PC-3 (cell line): ENCODE measurements at regions not wholly inside any gene's neighbourhood (a gene's known extent, or its start where the extent isn't known, plus 50 kb on each side); places are given as distances from the start of the nearest gene placed in this dataset.

Source experiments
- ATAC-seq: fragments of 200-7000 bp; cut with Tn5 transposase; 2 replicates; pipeline ENCODE4 v1.9.1; 2020; ENCODE audit warnings: mild to moderate bottlenecking, moderate library complexity
- BruUV-seq: library from RNA; stranded (reverse); fragments of 400-500 nt; replicated peaks from 2 replicates; lab custom pipeline; 2021; lab: Mats Ljungman, UMichigan
- CTCF ChIA-PET: fragments of 300-600 bp; sonication (Branson Sonifier 250); formaldehyde crosslinking; loops from one replicate; lab custom pipeline; 2022; ENCODE audit warnings: antibody characterized with exemption; lab: Charles Lee
- POLR2A ChIA-PET: fragments of 300-600 bp; sonication (Branson Sonifier 250); formaldehyde crosslinking; loops from one replicate; lab custom pipeline; 2022; ENCODE audit warnings: antibody characterized with exemption; ENCODE audit not compliant: unreplicated experiment; lab: Charles Lee
- DNase-seq: peaks from one replicate; pipeline ENCODE4 v3.0.0-alpha.2; 2015
- H2AFZ ChIP-seq: fragments of 300-600 bp; sonication (generic); 2 replicates; pipeline ENCODE4 v1.6.0; 2016; ENCODE audit warnings: antibody characterized with exemption, low read length
- H3F3A ChIP-seq: fragments of 300-600 bp; sonication (generic); one replicate; pipeline ENCODE4 v1.6.0; 2017; ENCODE audit warnings: antibody characterized with exemption, low read length, control low read depth, mild to moderate bottlenecking; ENCODE audit not compliant: unreplicated experiment
- H3K27ac ChIP-seq: fragments of 300-600 bp; sonication (generic); 2 replicates; pipeline ENCODE4 v1.5.1; 2016; ENCODE audit warnings: mild to moderate bottlenecking, low read length
- H3K27me3 ChIP-seq: fragments of 300-600 bp; sonication (generic); 2 replicates; pipeline ENCODE4 v1.6.1; 2016; ENCODE audit warnings: low read length, mixed read lengths
- H3K36me3 ChIP-seq: fragments of 300-600 bp; sonication (generic); 2 replicates; pipeline ENCODE4 v1.6.1; 2016; ENCODE audit warnings: low read depth, mixed run types, low read length, mixed read lengths
- H3K4me1 ChIP-seq: fragments of 300-600 bp; sonication (generic); 2 replicates; pipeline ENCODE4 v1.5.1; 2016; ENCODE audit warnings: low read length; ENCODE audit not compliant: insufficient read depth
- H3K4me2 ChIP-seq: fragments of 300-600 bp; sonication (generic); 2 replicates; pipeline ENCODE4 v1.6.0; 2016; ENCODE audit warnings: low read length
- H3K4me3 ChIP-seq: fragments of 300-600 bp; sonication (generic); 2 replicates; pipeline ENCODE4 v1.5.1; 2016; ENCODE audit warnings: mild to moderate bottlenecking, low read length, mixed read lengths
- H3K79me2 ChIP-seq: fragments of 300-600 bp; sonication (generic); 2 replicates; pipeline ENCODE4 v1.6.1; 2017; ENCODE audit warnings: low read length, mixed read lengths
- H3K9ac ChIP-seq: fragments of 300-600 bp; sonication (generic); 2 replicates; pipeline ENCODE4 v1.6.0; 2016; ENCODE audit warnings: mild to moderate bottlenecking, low read length
- H3K9me2 ChIP-seq: fragments of 300-600 bp; sonication (generic); replicated peaks from 2 replicates; pipeline ENCODE4 v1.6.1; 2016; ENCODE audit warnings: mixed run types, low read length, mixed read lengths
- H3K9me3 ChIP-seq: fragments of 300-600 bp; sonication (generic); 2 replicates; pipeline ENCODE4 v1.6.1; 2016; ENCODE audit warnings: low read length, mixed read lengths
- H4K20me1 ChIP-seq: fragments of 300-600 bp; sonication (generic); 2 replicates; pipeline ENCODE4 v1.6.1; 2016; ENCODE audit warnings: low read length, mixed read lengths
- EZH2 ChIP-seq: fragments of 300-600 bp; sonication (generic); IDR thresholded peaks from one replicate; pipeline ENCODE4 v1.6.1; 2017; ENCODE audit warnings: antibody characterized with exemption, mild to moderate bottlenecking, low read length; ENCODE audit not compliant: unreplicated experiment
- EZH2phosphoT487 ChIP-seq: fragments of 300-600 bp; sonication (generic); IDR thresholded peaks from 2 replicates; pipeline ENCODE4 v1.6.1; 2018; ENCODE audit warnings: mild to moderate bottlenecking, antibody characterized with exemption, low read length, borderline replicate concordance
- intact Hi-C: fragments of 100-400 bp; cut with micrococcal nuclease; formaldehyde crosslinking; loops from 2 replicates; pipeline ENCODE4 v1.9.0; 2023
- TF ChIP-seq, protein P1 (sequence below): fragments of 300-600 bp; sonication (generic); conservative IDR thresholded peaks from 2 replicates; pipeline ENCODE4 v1.5.1; 2017; ENCODE audit warnings: antibody characterized with exemption, low read depth, mild to moderate bottlenecking, low read length

DNA sequence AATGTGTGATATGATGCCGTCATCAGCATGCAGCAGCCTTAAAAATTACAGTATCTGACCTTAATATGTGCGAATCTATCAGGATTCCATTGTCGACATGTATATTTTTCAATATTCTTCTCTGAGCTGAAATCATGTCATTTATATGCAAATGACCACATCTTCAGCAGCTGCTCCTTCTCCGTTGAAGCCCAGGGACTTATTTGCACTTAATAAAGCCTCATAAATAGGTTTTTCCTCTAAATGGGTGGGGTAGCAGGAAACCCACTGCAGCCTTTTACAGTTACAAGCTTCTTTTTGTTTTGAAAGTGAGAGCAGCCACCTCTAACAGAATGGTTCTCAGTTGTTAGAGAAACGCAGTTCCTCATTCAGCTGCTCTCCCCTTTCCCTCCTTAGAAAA lies 178.8 kb upstream of the ZNF644 start:
- no peaks in the 10 kb centered on the region for H3K4me1 ChIP-seq
- H3K9me2 ChIP-seq: no peaks in the 10 kb centered on the region
- DNase-seq (no peak), ATAC-seq (no peak)
- TF ChIP-seq EZH2phosphoT487: no peak
- TF ChIP-seq EZH2: no peak
- TF ChIP-seq, protein P1, sequence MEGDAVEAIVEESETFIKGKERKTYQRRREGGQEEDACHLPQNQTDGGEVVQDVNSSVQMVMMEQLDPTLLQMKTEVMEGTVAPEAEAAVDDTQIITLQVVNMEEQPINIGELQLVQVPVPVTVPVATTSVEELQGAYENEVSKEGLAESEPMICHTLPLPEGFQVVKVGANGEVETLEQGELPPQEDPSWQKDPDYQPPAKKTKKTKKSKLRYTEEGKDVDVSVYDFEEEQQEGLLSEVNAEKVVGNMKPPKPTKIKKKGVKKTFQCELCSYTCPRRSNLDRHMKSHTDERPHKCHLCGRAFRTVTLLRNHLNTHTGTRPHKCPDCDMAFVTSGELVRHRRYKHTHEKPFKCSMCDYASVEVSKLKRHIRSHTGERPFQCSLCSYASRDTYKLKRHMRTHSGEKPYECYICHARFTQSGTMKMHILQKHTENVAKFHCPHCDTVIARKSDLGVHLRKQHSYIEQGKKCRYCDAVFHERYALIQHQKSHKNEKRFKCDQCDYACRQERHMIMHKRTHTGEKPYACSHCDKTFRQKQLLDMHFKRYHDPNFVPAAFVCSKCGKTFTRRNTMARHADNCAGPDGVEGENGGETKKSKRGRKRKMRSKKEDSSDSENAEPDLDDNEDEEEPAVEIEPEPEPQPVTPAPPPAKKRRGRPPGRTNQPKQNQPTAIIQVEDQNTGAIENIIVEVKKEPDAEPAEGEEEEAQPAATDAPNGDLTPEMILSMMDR: no peak
- no peaks in the 10 kb centered on the region for H3K9me3 ChIP-seq
- CTCF ChIA-PET: no interaction called here
- BruUV-seq: no TSS peak
- intact Hi-C loops: no loop called here
- H3K4me3 ChIP-seq: no peak overlapping the region
- H3K27ac ChIP-seq: no peak overlapping the region
- H3K4me2 ChIP-seq: no peak overlapping the region
- H3K27me3 ChIP-seq: peaks cover 72% of the 10 kb centered on the region
- no peak overlapping the region for H2AFZ ChIP-seq
- POLR2A ChIA-PET: no interaction called here
- H4K20me1 ChIP-seq: no peaks in the 10 kb centered on the region
- no peaks in the 10 kb centered on the region for H3K36me3 ChIP-seq
- no peak overlapping the region for H3K9ac ChIP-seq
- no peaks in the 10 kb centered on the region for H3K79me2 ChIP-seq
- no peaks in the 10 kb centered on the region for H3F3A ChIP-seq

DNA sequence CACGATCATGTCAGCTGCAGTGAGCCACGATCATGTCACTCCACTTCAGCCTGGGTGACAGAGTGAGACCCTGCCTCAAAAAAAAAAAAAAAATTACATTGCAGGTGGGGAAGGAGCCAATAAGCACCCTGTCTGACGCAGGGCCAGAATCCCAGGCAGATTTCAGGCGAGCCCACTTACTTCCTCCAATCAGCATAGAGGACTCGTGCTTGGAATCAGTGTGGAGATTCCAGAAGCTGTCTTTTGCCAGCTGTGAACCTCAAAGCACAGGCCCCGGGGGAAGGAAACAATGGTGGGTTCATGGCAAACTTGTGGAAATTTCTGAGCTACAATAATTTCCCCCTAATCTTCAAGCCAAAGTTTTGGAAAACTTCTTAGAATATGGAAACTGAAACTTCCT lies 178.2 kb upstream of the ZNF644 start:
- Histone ChIP-seq H3K4me2 (no peak overlapping the region), H2AFZ (no peak overlapping the region), H3F3A (no peaks in the 10 kb centered on the region), H3K9me2 (no peaks in the 10 kb centered on the region), H3K27me3 (peaks cover 69% of the 10 kb centered on the region), H3K9ac (no peak overlapping the region), H3K4me3 (no peak overlapping the region), H3K79me2 (no peaks in the 10 kb centered on the region), H3K36me3 (no peaks in the 10 kb centered on the region), H3K9me3 (no peaks in the 10 kb centered on the region), H4K20me1 (no peaks in the 10 kb centered on the region), H3K27ac (no peak overlapping the region), H3K4me1 (no peaks in the 10 kb centered on the region)
- TF ChIP-seq EZH2 (no peak), EZH2phosphoT487 (no peak)
- TF ChIP-seq, protein P1: no peak
- ChIA-PET POLR2A (no interaction called here), CTCF (no interaction called here)
- BruUV-seq: no TSS peak
- ATAC-seq (no peak), DNase-seq (no peak)
- intact Hi-C loops: no loop called here

DNA sequence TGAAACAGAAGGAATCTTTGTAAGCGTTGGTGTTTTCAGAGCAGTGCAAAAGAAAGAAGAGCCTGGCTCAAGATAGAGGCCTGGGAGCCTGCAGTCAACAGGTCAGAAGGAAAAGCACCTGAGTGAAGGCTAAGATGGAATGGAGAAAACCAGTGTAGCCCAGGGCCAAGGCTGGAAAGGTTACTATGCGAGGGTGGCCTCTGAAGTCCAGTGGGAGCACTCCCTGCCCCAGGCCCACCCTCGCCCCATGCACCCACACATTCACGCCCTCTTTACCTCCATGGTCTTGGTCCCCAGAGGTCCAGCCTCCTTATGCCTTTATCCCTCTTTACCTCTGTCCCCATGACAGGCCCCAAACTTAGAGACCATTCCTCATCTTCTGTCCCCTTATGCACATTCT lies 169.2 kb upstream of the ZNF644 start:
- no TSS peak for BruUV-seq
- Histone ChIP-seq H3K27me3 (peaks cover 62% of the 10 kb centered on the region), H3K4me2 (no peak overlapping the region), H2AFZ (no peak overlapping the region), H3K9ac (no peak overlapping the region), H3K27ac (no peak overlapping the region), H3K79me2 (no peaks in the 10 kb centered on the region), H3K4me3 (no peak overlapping the region), H3K4me1 (no peaks in the 10 kb centered on the region), H3K36me3 (no peaks in the 10 kb centered on the region), H3K9me3 (no peaks in the 10 kb centered on the region), H4K20me1 (no peaks in the 10 kb centered on the region), H3F3A (no peaks in the 10 kb centered on the region), H3K9me2 (no peaks in the 10 kb centered on the region)
- CTCF ChIA-PET: no interaction called here
- POLR2A ChIA-PET: no interaction called here
- intact Hi-C loops: no loop called here
- ATAC-seq (no peak), DNase-seq (no peak)
- TF ChIP-seq, protein P1: no peak
- TF ChIP-seq EZH2 (no peak), EZH2phosphoT487 (no peak)
